ENCODE measurements at regions not wholly inside any gene's neighbourhood (a gene's known extent, or its start where the extent isn't known, plus 50 kb on each side); places are given as distances from the start of the nearest gene placed in this dataset.

- TF ChIP-seq POLR2A (IDR thresholded peaks at IDR 0.05; ENCODE audit: low read depth, low read length), result no peak
- no peak for TF ChIP-seq CHD1 (IDR thresholded peaks at IDR 0.05; ENCODE audit: low read depth, low read length)
- TF ChIP-seq BHLHE40 (IDR thresholded peaks at IDR 0.05; ENCODE audit: low read depth, low read length), result no peak
- TF ChIP-seq CTCF (conservative IDR thresholded peaks at IDR 0.05; ENCODE audit: low read depth, low read length), result no peak
- no peak for TF ChIP-seq RFX5 (IDR thresholded peaks at IDR 0.05; ENCODE audit: low read depth, low read length)
- TF ChIP-seq CEBPB (IDR thresholded peaks at IDR 0.05; ENCODE audit: low read depth, low read length), result no peak
- no peak for TF ChIP-seq USF2 (IDR thresholded peaks at IDR 0.05; ENCODE audit: low read depth, low read length)
- TF ChIP-seq RAD21 (IDR thresholded peaks at IDR 0.05; ENCODE audit: low read length), result no peak
- TF ChIP-seq MXI1 (IDR thresholded peaks at IDR 0.05; ENCODE audit: borderline replicate concordance, low read depth, low read length), result no peak
- TF ChIP-seq FOS (IDR thresholded peaks at IDR 0.05; ENCODE audit: low read depth, low read length), result no peak
- no peak for TF ChIP-seq MAFK (IDR thresholded peaks at IDR 0.05; ENCODE audit: low read depth, low read length)
- no peak for TF ChIP-seq RCOR1 (IDR thresholded peaks at IDR 0.05; ENCODE audit: insufficient replicate concordance, low read length)
- no peak for TF ChIP-seq SMC3 (IDR thresholded peaks at IDR 0.05; ENCODE audit: low read depth, low read length)
- TF ChIP-seq NFE2L2 (IDR thresholded peaks at IDR 0.05; ENCODE audit: low read depth, low read length), result no peak
Measured at GRCh38 chr5:136720674-136721073, 355.3 kb upstream of the TRPC7 start.

Data from IMR-90 (cell line).